GM20000 (cell line): ENCODE measurements at regions not wholly inside any gene's neighbourhood (a gene's known extent, or its start where the extent isn't known, plus 50 kb on each side); places are given as distances from the start of the nearest gene placed in this dataset.

Experiments used
- DNase-seq: peaks from one replicate; pipeline ENCODE4 v3.0.0; 2012; ENCODE audit warnings: low spot score
- CTCF ChIP-seq: IDR thresholded peaks from 2 replicates; pipeline ENCODE4 v1.5.1; 2012; ENCODE audit warnings: mild to moderate bottlenecking, control low read depth; ENCODE audit errors: extremely low read depth, missing control alignments

GRCh38 chr4:126727461-126727860 lies 905.3 kb upstream of the INTU start:
- TF ChIP-seq CTCF: no peak
- DNase-seq: no peak

- TF ChIP-seq CTCF: no peak
- DNase-seq: no peak
Measured at GRCh38 chr4:126731062-126731461, 901.7 kb upstream of the INTU start.

- no peak for TF ChIP-seq CTCF
- DNase-seq: no peak
Measured at GRCh38 chr4:126733301-126733700, 899.5 kb upstream of the INTU start.

GRCh38 chr4:126734465-126734864 lies 898.3 kb upstream of the INTU start:
- TF ChIP-seq CTCF: no peak
- DNase-seq: no peak

- DNase-seq: no peak
- no peak for TF ChIP-seq CTCF
Measured at GRCh38 chr4:126735294-126736132, 897.2 kb upstream of the INTU start.

GRCh38 chr4:126736133-126736518 lies 896.6 kb upstream of the INTU start:
- DNase-seq: no peak
- TF ChIP-seq CTCF: no peak

GRCh38 chr4:126737899-126738526 lies 894.7 kb upstream of the INTU start:
- no peak for TF ChIP-seq CTCF
- no peak for DNase-seq
